Loucy (cell line): ENCODE measurements at regions not wholly inside any gene's neighbourhood (a gene's known extent, or its start where the extent isn't known, plus 50 kb on each side); places are given as distances from the start of the nearest gene placed in this dataset.

Experiments
- CTCF ChIP-seq: fragments of 200-600 bp; sonication (generic); conservative IDR thresholded peaks from 2 replicates; pipeline ENCODE4 v1.5.1; 2014; ENCODE audit warnings: mild to moderate bottlenecking, antibody characterized with exemption, low read length
- EZH2phosphoT487 ChIP-seq: fragments of 200-600 bp; IDR thresholded peaks from 2 replicates; pipeline ENCODE4 v1.6.1; 2018; ENCODE audit warnings: antibody characterized with exemption, mild to moderate bottlenecking, moderate library complexity, borderline replicate concordance

GRCh38 chr2:187976986-187977333 is 314.7 kb upstream of the GULP1 start:
- TF ChIP-seq EZH2phosphoT487 (no peak), CTCF (no peak)
